Panc1 (cell line): ENCODE measurements at regions not wholly inside any gene's neighbourhood (a gene's known extent, or its start where the extent isn't known, plus 50 kb on each side); places are given as distances from the start of the nearest gene placed in this dataset.

Experiments
- ATAC-seq: fragments of 200-7000 bp; cut with Tn5 transposase; 2 replicates; pipeline ENCODE4 v1.9.1; 2020; ENCODE audit warnings: mild to moderate bottlenecking, moderate library complexity
- BruUV-seq: library from RNA; stranded (reverse); fragments of 400-500 nt; replicated peaks from 2 replicates; lab custom pipeline; 2021; lab: Mats Ljungman, UMichigan
- CTCF ChIA-PET: fragments of 300-600 bp; sonication (Branson Sonifier 250); formaldehyde crosslinking; loops from one replicate; lab custom pipeline; 2022; ENCODE audit warnings: antibody characterized with exemption; lab: Charles Lee
- POLR2A ChIA-PET: fragments of 300-600 bp; sonication (Branson Sonifier 250); formaldehyde crosslinking; loops from one replicate; lab custom pipeline; 2022; ENCODE audit warnings: antibody characterized with exemption; lab: Charles Lee
- DNase-seq: peaks from one replicate; pipeline ENCODE4 v3.0.0-alpha.2; 2010; ENCODE audit warnings: low read depth, low spot score
- H3K27ac ChIP-seq: 2 replicates; pipeline ENCODE4 v1.5.1; 2011; ENCODE audit warnings: mild to moderate bottlenecking, low read length, inconsistent platforms
- H3K27me3 ChIP-seq: fragments of 200-500 bp; sonication (Bioruptor generic); 2 replicates; pipeline ENCODE4 v1.6.0; 2014; ENCODE audit warnings: low read length, inconsistent platforms; ENCODE audit not compliant: control insufficient read depth, insufficient read depth
- H3K36me3 ChIP-seq: fragments of 200-500 bp; sonication (Bioruptor generic); 2 replicates; pipeline ENCODE4 v1.5.1; 2014; ENCODE audit warnings: inconsistent platforms, mild to moderate bottlenecking, low read length, moderate library complexity; ENCODE audit not compliant: control insufficient read depth, insufficient read depth
- H3K4me1 ChIP-seq: 2 replicates; pipeline ENCODE4 v1.5.1; 2011; ENCODE audit warnings: inconsistent platforms, mild to moderate bottlenecking, low read length, moderate library complexity; ENCODE audit not compliant: control insufficient read depth, insufficient read depth
- H3K4me3 ChIP-seq, 2 experiments: 2 replicates each; pipeline ENCODE4 v1.5.1; 2011 to 2012; ENCODE audit warnings: low read depth in 2 of 2, low read length in 2 of 2, mild to moderate bottlenecking in 2 of 2, inconsistent platforms in 1 of 2, moderate library complexity in 1 of 2
- H3K9me3 ChIP-seq: fragments of 200-500 bp; sonication (Bioruptor generic); 2 replicates; pipeline ENCODE4 v1.5.1; 2014; ENCODE audit warnings: low read depth, mild to moderate bottlenecking, inconsistent platforms, low read length, moderate library complexity; ENCODE audit not compliant: control insufficient read depth, insufficient read depth
- CTCF ChIP-seq: fragments of 450-650 bp; IDR thresholded peaks from 2 replicates; pipeline ENCODE4 v1.5.1; 2017; ENCODE audit warnings: mild to moderate bottlenecking
- POLR2AphosphoS5 ChIP-seq: IDR thresholded peaks from 2 replicates; pipeline ENCODE4 v1.6.1; 2012; ENCODE audit warnings: mild to moderate bottlenecking, low read depth, low read length, moderate library complexity
- REST ChIP-seq, 2 experiments: IDR thresholded peaks; 2 replicates each; pipeline ENCODE4 v1.6.1; 2011 to 2012; ENCODE audit warnings: low read depth in 2 of 2, control low read depth in 1 of 2, low read length in 1 of 2, mild to moderate bottlenecking in 1 of 2, moderate library complexity in 1 of 2; ENCODE audit not compliant: insufficient read depth in 1 of 2
- SIN3A ChIP-seq: IDR thresholded peaks from 2 replicates; pipeline ENCODE4 v1.6.1; 2012; ENCODE audit warnings: low read depth, mild to moderate bottlenecking, low read length, moderate library complexity, borderline replicate concordance; ENCODE audit not compliant: insufficient read depth
- TCF7L2 ChIP-seq: IDR thresholded peaks from 2 replicates; pipeline ENCODE4 v1.6.1; 2011; ENCODE audit warnings: mild to moderate bottlenecking, low read depth, low read length, inconsistent platforms
- in situ Hi-C: cut with HindIII; loops from 2 replicates; pipeline ENCODE4 v1.10.0; 2016; ENCODE audit warnings: low sequenced_read_pairs, low pct_unique_long_range_greater_than_20kb
- intact Hi-C: fragments of 100-400 bp; cut with micrococcal nuclease; formaldehyde crosslinking; loops from one replicate; pipeline ENCODE4 v1.10.0; 2022; ENCODE audit not compliant: unreplicated experiment

- in situ Hi-C loops, result no loop called here
- ATAC-seq (no peak), DNase-seq (no peak)
- H3K4me3 ChIP-seq, result no peak overlapping the region
- H3K9me3 ChIP-seq, result no peaks in the 10 kb centered on the region
- no peaks in the 10 kb centered on the region for H3K36me3 ChIP-seq
- no peaks in the 10 kb centered on the region for H3K4me1 ChIP-seq
- no TSS peak for BruUV-seq
- CTCF ChIA-PET, result no interaction called here
- TF ChIP-seq SIN3A (no peak), POLR2AphosphoS5 (no peak), REST (IDR thresholded peaks at IDR 0.05; ENCODE audit: insufficient read depth in 1 of 2, low read depth in 2 of 2, low read length in 1 of 2) (no peak), TCF7L2 (no peak), CTCF (no peak)
- no peak overlapping the region for H3K27ac ChIP-seq
- POLR2A ChIA-PET, result no interaction called here
- intact Hi-C loops, result no loop called here
- no peaks in the 10 kb centered on the region for H3K27me3 ChIP-seq
Measured at GRCh38 chr5:4335078-4335477, 739.4 kb downstream of the IRX1 start.

GRCh38 chr5:4337519-4337918, 741.9 kb downstream of the IRX1 start:
- Histone ChIP-seq H3K27me3 (no peaks in the 10 kb centered on the region), H3K9me3 (no peaks in the 10 kb centered on the region), H3K36me3 (no peaks in the 10 kb centered on the region), H3K27ac (no peak overlapping the region), H3K4me1 (no peaks in the 10 kb centered on the region), H3K4me3 (no peak overlapping the region)
- intact Hi-C loops (no loop called here), in situ Hi-C loops (no loop called here)
- POLR2A ChIA-PET, result no interaction called here
- no peak for TF ChIP-seq TCF7L2
- TF ChIP-seq REST (IDR thresholded peaks at IDR 0.05; ENCODE audit: insufficient read depth in 1 of 2, low read depth in 2 of 2, low read length in 1 of 2), result no peak
- TF ChIP-seq CTCF, result no peak
- TF ChIP-seq POLR2AphosphoS5, result no peak
- no peak for TF ChIP-seq SIN3A
- no peak for ATAC-seq
- DNase-seq, result no peak
- CTCF ChIA-PET, result no interaction called here
- BruUV-seq, result no TSS peak
